ENCODE measurements at regions not wholly inside any gene's neighbourhood (a gene's known extent, or its start where the extent isn't known, plus 50 kb on each side); places are given as distances from the start of the nearest gene placed in this dataset.

- TF ChIP-seq, protein P1, sequence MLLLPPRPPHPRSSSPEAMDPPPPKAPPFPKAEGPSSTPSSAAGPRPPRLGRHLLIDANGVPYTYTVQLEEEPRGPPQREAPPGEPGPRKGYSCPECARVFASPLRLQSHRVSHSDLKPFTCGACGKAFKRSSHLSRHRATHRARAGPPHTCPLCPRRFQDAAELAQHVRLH (CRISPR knock-in tag; IDR thresholded peaks at IDR 0.05; ENCODE audit: borderline replicate concordance, low read depth): peak; percentile 47; the same call in 1 of the 2 replicates
- TF ChIP-seq KLF13 (CRISPR knock-in tag; IDR thresholded peaks at IDR 0.05): no peak
- TF ChIP-seq ZNF788 (CRISPR knock-in tag; IDR thresholded peaks at IDR 0.05; ENCODE audit: borderline replicate concordance): no peak
- TF ChIP-seq SMARCC2 (IDR thresholded peaks at IDR 0.05): no peak
- TF ChIP-seq PCBP1 (IDR thresholded peaks at IDR 0.05; ENCODE audit: borderline replicate concordance, low read depth, low read length): no peak
- TF ChIP-seq STAT6 (CRISPR knock-in tag; IDR thresholded peaks at IDR 0.05; ENCODE audit: borderline replicate concordance): no peak
- no peak for TF ChIP-seq TMF1 (CRISPR knock-in tag; IDR thresholded peaks at IDR 0.05; ENCODE audit: low read depth)
- TF ChIP-seq ZNF329 (CRISPR knock-in tag; IDR thresholded peaks at IDR 0.05; ENCODE audit: low read depth): peak; percentile 51; the same call in 1 of the 2 replicates
- 0 out of 2 replicates have a peak, but pooled peaks have one; percentile 20 for TF ChIP-seq THAP7 (CRISPR knock-in tag; IDR thresholded peaks at IDR 0.05)
- no peak for TF ChIP-seq ETV5 (CRISPR knock-in tag; IDR thresholded peaks at IDR 0.05; ENCODE audit: borderline replicate concordance)
- TF ChIP-seq, protein P2, sequence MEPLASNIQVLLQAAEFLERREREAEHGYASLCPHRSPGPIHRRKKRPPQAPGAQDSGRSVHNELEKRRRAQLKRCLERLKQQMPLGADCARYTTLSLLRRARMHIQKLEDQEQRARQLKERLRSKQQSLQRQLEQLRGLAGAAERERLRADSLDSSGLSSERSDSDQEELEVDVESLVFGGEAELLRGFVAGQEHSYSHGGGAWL (CRISPR knock-in tag; IDR thresholded peaks at IDR 0.05): no peak
- no peak for TF ChIP-seq ELF4 (CRISPR knock-in tag; IDR thresholded peaks at IDR 0.05; ENCODE audit: borderline replicate concordance)
- no peak for TF ChIP-seq MAF1 (CRISPR knock-in tag; IDR thresholded peaks at IDR 0.05; ENCODE audit: borderline replicate concordance)
- TF ChIP-seq CBX1 (IDR thresholded peaks at IDR 0.05; ENCODE audit: low read depth): no peak
- TF ChIP-seq ZNF816 (CRISPR knock-in tag; IDR thresholded peaks at IDR 0.05; ENCODE audit: borderline replicate concordance): no peak
- no peak for TF ChIP-seq GATA4 (IDR thresholded peaks at IDR 0.05; ENCODE audit: borderline replicate concordance, low read depth)
- no peak for TF ChIP-seq ISL2 (CRISPR knock-in tag; IDR thresholded peaks at IDR 0.05)
- no peak for TF ChIP-seq ZNF790 (CRISPR knock-in tag; IDR thresholded peaks at IDR 0.05; ENCODE audit: borderline replicate concordance)
- TF ChIP-seq ZNF24 (IDR thresholded peaks at IDR 0.05): no peak
- no peak for TF ChIP-seq SMYD3 (CRISPR knock-in tag; IDR thresholded peaks at IDR 0.05)
- peak; percentile 20; the same call in 1 of the 2 replicates for TF ChIP-seq FOSL2 (CRISPR knock-in tag; IDR thresholded peaks at IDR 0.05)
- TF ChIP-seq ETS1 (CRISPR knock-in tag; IDR thresholded peaks at IDR 0.05): no peak
- TF ChIP-seq MAFF (IDR thresholded peaks at IDR 0.05; ENCODE audit: low read depth, low read length): no peak
- no peak for TF ChIP-seq MAFG (CRISPR knock-in tag; IDR thresholded peaks at IDR 0.05)
Measured at GRCh38 chr2:205925373-205926337, 160.3 kb downstream of the INO80D start (continued).

Data from HepG2 (cell line).